ENCODE measurements at regions not wholly inside any gene's neighbourhood (a gene's known extent, or its start where the extent isn't known, plus 50 kb on each side); places are given as distances from the start of the nearest gene placed in this dataset.

DNA sequence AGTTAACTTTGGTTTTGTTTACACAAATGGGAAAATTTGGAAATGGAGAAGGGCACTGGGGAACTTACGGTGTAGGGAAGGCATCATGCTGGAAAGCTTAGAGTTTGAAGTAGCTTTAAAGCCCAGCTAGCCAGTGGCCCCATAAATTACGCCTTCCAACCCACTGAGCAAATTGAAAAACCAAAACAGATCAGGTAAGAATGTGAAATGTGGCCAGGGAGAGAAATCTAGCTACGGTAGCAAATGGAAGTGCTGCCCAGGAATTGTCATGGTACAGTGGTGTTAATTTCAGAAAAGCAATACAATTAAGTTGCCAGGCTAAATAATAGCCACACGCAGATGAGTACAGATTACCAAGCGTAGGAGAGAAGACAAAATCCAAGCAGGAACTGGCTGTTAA lies 654.8 kb downstream of the PRELID2 start:
- no peak for TF ChIP-seq CTCF (conservative IDR thresholded peaks at IDR 0.05; ENCODE audit: low read depth, low read length)
- no peak overlapping the region for H3K4me3 ChIP-seq (ENCODE audit: low read depth, low read length)
- no peak for DNase-seq (ENCODE audit: low read depth)

GRCh38 chr5:145178641-145179523 lies 656.3 kb downstream of the PRELID2 start:
- no peak for TF ChIP-seq CTCF (conservative IDR thresholded peaks at IDR 0.05; ENCODE audit: low read depth, low read length)
- no peak overlapping the region for H3K4me3 ChIP-seq (ENCODE audit: low read depth, low read length)
- DNase-seq (ENCODE audit: low read depth): no peak

DNA sequence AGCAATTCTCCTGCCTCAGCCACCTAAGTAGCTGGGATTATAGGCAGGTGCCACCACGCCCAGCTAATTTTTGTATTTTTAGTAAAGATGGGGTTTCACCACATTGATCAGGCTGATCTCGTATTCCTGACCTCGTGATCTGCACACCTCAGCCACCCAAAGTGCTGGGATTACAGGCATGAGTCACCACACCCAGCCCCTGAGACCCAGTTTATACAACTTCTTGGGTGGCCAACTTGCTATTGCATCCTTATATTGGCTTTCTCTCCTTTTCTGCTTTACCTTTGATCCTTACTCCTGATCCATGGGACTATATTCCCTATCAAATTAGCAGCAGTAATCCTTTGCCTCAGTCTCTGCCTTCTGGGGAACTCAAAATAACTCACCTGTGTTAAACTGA lies 659.1 kb downstream of the PRELID2 start:
- no peak overlapping the region for H3K4me3 ChIP-seq (ENCODE audit: low read depth, low read length)
- no peak for DNase-seq (ENCODE audit: low read depth)
- no peak for TF ChIP-seq CTCF (conservative IDR thresholded peaks at IDR 0.05; ENCODE audit: low read depth, low read length)

DNA sequence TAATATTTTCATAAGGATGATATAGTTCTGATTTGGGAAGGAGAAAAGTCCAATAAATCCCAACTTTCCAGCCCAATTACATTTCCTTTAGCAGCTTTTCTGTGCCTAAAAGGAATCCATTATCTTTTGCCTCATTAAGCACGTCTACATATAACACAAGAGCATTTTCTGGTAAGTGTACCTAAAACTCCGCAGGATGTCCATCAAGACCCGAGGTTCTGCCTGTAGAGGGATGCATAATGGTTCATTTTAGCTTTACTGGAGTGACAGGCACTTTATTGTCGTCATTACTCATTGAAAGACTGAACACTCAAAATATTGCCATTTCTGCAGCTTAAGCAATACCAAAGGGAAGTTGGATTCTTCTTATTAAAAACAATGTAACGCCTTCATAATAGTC lies 669.0 kb downstream of the PRELID2 start:
- DNase-seq (ENCODE audit: low read depth): no peak
- H3K4me3 ChIP-seq (ENCODE audit: low read depth, low read length): no peak overlapping the region
- no peak for TF ChIP-seq CTCF (conservative IDR thresholded peaks at IDR 0.05; ENCODE audit: low read depth, low read length)

DNA sequence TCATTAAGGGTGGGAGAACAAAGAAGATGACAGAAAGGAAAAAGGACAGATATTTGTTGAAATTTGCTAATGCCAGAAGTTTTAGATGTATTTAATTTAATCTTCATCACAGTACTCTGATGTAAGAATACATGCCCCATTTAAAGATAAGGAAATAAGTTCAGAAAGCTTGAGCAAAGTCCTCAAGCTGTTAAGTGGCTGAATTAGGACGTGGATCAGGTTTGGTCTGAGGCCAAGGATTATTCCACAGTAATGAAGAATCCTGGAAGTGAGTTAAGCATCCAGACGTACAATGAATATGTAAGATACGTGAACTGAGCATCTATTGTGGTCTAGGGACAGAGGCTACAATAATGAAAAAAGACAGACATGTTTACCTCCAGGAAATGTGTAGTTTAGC lies 671.3 kb downstream of the PRELID2 start:
- no peak overlapping the region for H3K4me3 ChIP-seq (ENCODE audit: low read depth, low read length)
- DNase-seq (ENCODE audit: low read depth): no peak
- TF ChIP-seq CTCF (conservative IDR thresholded peaks at IDR 0.05; ENCODE audit: low read depth, low read length): no peak

DNA sequence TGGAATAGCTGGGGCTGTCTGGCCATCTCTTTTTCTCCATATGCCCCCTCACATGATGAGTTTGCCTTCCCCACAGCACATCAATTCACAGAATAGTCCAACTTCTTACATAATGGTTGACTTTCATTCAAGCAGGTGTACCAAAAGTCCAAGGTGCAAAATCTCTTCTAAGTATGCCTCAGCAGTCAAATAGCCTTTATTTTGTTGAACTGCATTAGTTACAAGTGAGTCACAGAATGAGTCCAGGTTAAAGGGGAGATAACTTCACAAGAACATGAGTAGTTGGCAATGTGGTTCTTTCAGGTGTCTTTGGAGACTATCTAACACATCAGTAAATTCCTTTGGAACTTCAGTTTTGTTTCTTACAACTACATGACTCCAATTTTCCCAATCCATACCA lies 672.5 kb downstream of the PRELID2 start:
- DNase-seq (ENCODE audit: low read depth): no peak

More for the DNA sequence above, 672.5 kb downstream of the PRELID2 start:
- H3K4me3 ChIP-seq (ENCODE audit: low read depth, low read length): no peak overlapping the region
- TF ChIP-seq CTCF (conservative IDR thresholded peaks at IDR 0.05; ENCODE audit: low read depth, low read length): no peak

Data from choroid plexus epithelial cell (primary cell).